ENCODE measurements at regions not wholly inside any gene's neighbourhood (a gene's known extent, or its start where the extent isn't known, plus 50 kb on each side); places are given as distances from the start of the nearest gene placed in this dataset.

- no peak for DNase-seq
These were observed 185.6 kb downstream of the BCOR start for GRCh38 chrX:39912126-39912525.

GRCh38 chrX:39915081-39915480 lies 182.7 kb downstream of the BCOR start:
- DNase-seq: no peak

DNA sequence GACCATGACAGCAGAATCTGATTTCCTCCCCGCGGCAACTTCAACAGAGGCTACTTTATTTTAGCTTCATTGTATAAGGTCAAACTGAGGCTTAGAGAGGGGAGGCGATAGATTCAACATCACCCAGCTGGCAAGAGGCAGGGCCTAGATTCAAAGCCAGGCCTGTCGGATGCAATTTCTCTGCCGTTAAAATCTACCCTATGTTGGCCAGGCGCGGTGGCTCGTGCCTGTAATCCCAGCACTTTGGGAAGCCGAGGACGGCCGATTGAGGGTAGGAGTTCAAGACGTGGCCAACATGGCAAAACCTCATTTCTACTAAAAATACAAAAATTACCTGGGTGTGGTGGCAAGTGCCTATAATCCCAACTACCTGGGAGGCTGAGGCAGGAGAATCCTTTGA lies 182.2 kb downstream of the BCOR start:
- no peak for DNase-seq

GRCh38 chrX:39921838-39922237 lies 175.9 kb downstream of the BCOR start:
- DNase-seq: no peak

DNA sequence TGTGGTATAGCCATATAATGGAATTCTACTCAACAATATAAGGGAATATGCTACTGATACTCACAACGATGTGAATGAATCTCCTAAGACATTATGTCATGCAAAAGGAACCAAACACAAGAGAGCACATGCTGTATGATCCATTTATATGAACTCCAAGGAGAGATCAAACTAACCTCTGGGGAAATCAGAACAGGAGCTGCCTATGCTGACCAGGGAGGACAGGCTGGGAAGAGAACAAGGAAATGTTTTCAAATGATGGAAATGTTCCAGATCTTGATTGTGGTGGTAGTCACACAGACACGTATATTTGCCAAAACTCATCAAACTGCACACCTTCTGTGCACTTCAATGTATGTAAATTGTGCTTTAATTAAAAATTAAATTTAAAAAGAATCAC lies 175.3 kb downstream of the BCOR start:
- no peak for DNase-seq

- no peak for DNase-seq
These were observed 174.8 kb downstream of the BCOR start for GRCh38 chrX:39922926-39923325.

DNA sequence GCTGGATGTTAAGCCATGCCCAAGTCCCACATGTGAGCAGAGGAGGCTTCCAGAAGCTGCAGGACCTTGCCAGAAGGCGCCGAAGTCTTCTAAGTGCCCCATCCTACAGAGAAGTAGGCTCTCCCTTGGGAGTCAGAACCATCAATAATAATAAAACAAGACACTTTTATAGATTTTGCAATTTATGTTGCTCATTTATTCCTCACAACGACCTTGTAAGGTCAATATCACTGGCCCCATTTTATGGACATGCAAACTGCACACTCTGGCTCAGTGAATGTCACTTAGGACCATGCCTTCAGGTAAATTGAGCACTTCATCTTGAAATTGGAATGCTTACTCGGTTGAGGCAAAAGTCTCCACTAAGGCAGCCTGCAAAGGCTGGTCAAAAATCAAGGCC lies 170.4 kb downstream of the BCOR start:
- DNase-seq: no peak

DNA sequence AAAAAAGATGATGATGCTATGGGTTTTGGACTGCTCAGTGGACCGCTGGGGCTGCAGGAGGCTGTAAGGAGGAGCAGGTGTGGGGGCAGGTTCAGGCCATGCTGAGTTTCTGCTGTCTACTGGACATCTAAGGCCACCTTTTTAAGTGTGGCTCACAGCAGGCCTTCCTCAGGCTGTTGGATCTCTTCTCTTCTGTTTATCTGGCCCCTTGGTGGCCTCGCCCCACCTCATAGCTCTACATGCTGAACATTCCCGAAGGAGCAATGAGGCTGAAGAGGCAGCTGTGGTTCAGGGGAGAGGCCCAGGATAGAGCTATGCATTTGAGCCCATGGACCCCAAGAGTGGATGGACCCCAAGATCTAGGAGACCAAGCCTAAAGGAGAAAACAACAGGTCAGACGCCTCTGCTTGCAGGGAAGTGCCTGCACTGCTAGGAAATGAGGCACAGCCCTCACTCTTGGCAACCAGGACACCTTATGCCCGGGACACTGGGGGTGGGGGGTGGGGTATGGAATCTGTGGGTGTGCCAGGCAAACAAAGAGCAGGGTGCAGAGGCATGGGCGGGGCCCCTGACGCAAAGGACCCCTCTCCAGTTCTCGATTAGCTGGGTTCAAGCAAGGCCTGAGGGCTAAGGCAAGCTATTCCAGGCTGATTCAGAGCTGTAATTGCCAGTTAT lies 168.9 kb downstream of the BCOR start:
- DNase-seq: no peak

GRCh38 chrX:39929379-39930025 lies 168.3 kb downstream of the BCOR start:
- DNase-seq: no peak

- no peak for DNase-seq
These were observed 166.8 kb downstream of the BCOR start for GRCh38 chrX:39930786-39931528.

GRCh38 chrX:39931529-39932282 lies 166.1 kb downstream of the BCOR start:
- no peak for DNase-seq

GRCh38 chrX:39935411-39936064 lies 162.2 kb downstream of the BCOR start:
- DNase-seq: no peak

GRCh38 chrX:39936886-39937770 lies 160.6 kb downstream of the BCOR start:
- no peak for DNase-seq

DNA sequence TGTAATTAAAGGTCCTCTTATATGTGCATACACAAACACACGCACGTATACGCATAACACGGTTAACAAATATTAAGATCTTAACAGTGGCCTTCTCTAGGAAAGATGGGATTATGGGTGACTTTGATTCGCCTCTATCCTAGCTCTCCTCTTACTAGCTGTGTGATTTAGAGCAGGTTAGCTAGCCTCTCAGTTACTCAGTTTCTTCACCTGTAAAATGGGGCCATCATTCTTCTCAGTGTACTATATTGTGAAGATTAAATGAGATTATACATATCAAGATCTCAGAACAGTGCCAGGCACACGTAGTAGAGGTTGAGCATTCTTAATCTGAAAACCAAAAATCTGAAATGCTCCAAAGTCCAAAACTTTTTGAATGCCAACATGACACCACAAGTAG lies 159.3 kb downstream of the BCOR start:
- no peak for DNase-seq

- DNase-seq: no peak
These were observed 158.1 kb downstream of the BCOR start for GRCh38 chrX:39939678-39940077.

DNA sequence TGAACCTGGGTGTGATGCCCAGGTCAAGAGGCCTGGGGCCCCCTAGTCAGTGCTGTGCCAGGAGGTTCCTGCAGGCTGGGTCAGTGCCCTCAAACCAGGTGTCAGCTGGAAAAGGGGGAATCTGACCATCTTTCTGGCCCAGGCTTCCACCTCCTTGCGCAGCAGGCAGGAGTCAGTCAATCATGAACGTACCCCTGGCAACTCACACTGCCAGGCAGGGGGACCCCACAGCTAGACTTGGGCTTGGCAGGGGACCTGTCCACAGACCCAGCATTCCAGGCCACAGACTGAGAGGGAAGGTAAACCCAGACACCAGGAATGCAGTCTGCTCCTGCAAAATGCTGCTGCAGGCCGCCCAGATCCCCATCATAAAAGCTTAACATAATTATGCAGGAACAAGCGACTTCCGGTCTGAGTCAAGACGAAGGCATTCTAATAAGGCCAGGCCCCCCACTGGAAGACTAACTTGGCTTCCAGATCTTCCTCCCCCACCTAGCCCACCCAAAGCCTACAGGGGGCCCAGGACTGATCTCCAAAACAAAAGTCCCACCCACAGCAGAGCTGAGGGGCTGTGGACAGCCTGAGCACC lies 156.3 kb downstream of the BCOR start:
- no peak for DNase-seq

DNA sequence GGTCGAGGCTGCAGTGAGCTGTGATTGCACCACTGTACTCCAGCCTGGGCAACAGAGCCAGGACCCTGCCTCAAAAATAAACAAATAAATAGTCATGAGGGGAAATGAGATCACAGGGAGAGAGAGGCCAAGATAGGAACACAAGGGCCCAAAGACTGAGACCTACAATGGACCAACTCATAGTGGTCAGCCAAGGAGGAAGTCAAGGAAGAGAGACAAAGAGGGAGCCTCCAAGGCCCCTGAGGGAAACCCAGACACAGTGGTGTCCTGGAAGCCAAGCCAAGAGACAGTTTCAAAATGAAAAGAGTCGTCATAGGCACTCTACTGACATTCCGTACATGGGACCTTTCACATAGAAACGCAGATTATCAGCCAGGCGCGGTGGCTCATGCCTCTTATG lies 153.3 kb downstream of the BCOR start:
- no peak for DNase-seq

DNA sequence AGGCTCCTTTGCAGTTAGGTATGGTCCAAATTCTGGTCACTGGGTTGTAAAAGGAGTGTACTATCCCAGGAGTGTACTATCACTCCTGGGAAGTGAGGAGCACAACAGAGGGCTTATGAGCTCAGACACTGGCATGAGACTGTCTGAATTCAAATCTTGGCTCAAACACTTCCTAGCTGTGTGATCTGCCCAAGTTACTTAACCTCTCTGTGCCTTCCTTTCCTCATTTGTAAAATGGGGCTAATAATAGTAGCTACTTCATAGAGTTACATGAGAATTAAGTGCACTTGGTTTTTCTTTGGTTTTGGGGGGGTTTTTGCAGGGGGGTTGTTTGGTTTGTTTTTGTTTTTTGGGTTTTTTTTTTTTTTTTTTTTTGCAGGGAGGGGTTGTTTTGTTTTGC lies 152.0 kb downstream of the BCOR start:
- no peak for DNase-seq

GRCh38 chrX:39946822-39947221 lies 150.9 kb downstream of the BCOR start:
- no peak for DNase-seq

GRCh38 chrX:39948582-39948981 lies 149.2 kb downstream of the BCOR start:
- peak; percentile 65 for DNase-seq

DNA sequence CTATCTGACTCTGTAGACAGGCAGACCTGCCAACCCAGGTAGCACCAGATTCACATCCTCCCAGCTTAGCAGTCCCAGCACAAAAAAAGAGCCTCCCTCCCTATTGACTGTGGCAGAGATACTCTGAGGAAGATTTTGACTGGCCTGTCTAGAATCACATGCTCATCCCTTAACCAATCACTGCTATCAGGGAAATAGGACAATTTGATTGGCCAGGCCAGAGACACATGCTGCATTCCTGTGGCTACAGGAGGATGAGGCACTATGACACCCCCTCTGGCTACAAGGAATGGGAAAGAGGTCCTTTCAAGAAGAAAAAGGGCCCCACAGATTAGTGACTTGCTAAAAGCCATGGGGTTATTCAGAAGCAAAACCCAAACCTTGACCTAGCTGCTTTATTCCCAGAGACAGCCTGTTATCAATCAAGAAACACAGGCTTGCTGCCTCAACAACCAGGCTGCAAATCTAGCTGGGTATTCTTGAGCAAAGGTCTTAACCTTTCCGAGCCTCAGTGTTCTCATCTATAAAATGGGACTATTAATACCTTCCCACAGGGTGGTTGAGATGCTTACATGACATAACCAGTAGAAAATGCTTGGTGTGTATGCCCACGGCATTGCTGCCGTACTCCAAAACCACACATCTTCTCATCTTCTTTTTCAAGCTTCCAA lies 147.6 kb downstream of the BCOR start:
- DNase-seq: no peak

Data from NCI-H1092 treated with DMSO at 0.1 percent for 48 hours (cell line).